Endometrial microvascular endothelial cells (primary cell): ENCODE measurements at regions not wholly inside any gene's neighbourhood (a gene's known extent, or its start where the extent isn't known, plus 50 kb on each side); places are given as distances from the start of the nearest gene placed in this dataset.

Experiments
- in situ Hi-C: cut with HindIII; loops from 2 replicates; pipeline ENCODE4 v1.10.0; 2017; ENCODE audit warnings: low sequenced_read_pairs, low pct_unique_long_range_greater_than_20kb; ENCODE audit errors: inconsistent ontology term

GRCh38 chr7:94249631-94250030, 145.1 kb upstream of the COL1A2 start:
- in situ Hi-C loops: no loop called here

DNA sequence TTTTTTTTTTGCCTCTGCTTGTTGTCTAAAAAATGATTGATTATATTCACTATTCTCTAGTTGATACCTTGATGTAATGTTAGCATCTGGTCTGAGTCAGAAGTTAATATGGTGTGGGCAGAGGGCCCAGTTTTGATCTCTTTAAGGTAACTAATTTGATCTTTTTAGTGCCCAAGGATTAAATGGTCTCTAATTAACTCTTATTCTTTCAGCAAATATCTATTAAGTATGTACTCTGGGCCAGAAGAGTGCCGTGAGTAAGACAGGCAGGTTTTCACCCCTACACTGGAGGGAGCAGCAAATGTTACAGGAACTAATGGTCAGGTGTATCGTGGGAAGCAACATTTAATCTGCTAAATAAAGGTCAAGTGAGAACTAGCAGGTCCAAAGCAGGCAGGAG, 144.6 kb upstream of the COL1A2 start:
- in situ Hi-C loops: no loop called here

DNA sequence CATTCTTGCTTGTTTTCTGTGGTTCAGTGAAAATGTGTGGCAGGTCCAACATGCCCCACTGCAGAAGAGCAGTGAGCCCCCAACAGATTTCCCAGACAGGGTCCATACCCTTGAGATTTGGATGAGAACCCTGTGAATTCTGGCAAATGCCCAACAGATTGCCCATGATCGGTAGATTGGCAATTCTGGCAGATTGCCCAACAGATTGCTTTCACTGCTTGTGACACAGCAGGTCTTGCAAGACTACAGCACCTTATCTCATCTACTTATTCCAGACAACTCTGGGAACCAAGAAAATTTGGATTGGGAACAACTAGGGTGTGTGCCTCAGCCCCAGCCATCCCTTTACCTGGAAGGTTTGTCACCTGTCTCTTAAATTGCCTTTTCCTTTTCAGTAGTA, 143.7 kb upstream of the COL1A2 start:
- in situ Hi-C loops: no loop called here

DNA sequence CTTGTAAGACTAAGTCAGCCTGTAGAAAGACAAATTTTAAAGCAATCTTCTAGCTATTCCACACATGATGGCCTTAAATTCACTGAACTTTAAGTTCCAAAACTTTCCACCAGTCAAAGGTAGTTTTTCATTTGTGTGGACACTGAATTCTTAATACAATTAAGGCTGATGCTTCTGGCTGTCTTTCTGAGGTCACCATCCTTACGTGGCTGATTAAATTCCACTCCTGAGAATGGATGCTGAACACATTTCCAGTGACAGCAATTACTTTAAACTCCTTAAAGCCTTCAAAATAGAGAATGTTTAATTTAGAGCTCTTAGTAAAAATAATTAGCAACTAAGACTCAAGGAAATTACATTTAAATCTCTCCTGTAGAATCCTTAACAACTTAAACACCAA, 142.6 kb upstream of the COL1A2 start:
- in situ Hi-C loops: no loop called here

DNA sequence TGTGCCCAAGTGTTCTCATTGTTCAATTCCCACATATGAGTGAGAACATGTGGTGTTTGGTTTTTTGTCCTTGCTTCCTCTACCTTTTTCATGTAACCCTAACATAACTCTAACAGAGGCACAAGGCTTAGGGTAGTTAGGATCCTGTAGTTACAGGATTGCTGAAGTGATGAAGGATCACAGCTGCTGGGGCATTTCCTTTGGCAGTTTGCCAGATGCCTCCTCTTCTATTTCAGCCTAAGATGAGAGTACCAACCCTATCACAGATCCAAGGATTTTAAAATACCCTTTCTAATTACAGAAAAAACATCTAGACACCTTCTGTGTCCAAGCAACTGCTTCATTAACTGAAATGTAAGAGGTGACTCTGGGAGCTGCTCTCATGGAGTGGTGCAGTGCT, 141.7 kb upstream of the COL1A2 start:
- in situ Hi-C loops: no loop called here

- in situ Hi-C loops: no loop called here
Measured at GRCh38 chr7:94253686-94254085, 141.0 kb upstream of the COL1A2 start.

- in situ Hi-C loops: no loop called here
Measured at GRCh38 chr7:94258418-94259300, 136.0 kb upstream of the COL1A2 start.

DNA sequence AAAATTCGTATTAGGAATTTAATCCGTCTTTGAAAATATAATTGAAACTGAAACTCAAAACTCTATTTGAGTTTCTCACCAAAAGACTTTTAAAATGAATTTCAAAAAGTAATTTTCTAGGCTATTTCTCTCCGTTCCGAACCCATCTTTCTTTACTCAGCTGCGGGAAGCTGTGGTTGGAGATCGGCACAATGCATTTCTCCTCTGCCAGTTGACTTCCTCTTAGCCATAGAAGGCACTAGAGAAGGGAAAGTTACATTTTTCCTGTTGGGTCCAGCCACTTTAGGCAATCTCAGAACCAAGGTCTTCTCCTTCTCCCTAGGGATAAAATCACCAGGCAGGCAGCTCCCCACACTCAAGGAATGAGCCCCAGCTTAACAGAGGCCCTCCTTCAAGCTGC, 133.6 kb upstream of the COL1A2 start:
- in situ Hi-C loops: no loop called here

DNA sequence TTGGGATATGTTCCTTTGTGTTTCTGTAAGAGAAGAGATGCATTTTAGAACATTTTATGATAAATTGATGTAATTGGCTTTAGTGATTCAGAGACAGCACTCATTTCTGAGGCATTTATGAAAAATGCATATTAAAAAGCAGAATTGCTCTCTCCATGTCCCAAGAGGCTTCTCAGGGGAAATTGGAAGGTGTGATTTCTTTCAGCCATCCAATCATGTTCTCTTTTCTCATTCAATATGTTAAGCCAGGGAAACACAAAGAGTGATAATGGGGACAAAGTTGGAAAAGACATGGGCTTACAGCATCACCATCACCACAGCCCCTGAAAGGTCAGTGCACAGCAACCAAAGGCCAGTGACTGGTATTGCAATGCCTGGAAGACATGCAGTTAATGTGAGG, 129.9 kb upstream of the COL1A2 start:
- in situ Hi-C loops: no loop called here

DNA sequence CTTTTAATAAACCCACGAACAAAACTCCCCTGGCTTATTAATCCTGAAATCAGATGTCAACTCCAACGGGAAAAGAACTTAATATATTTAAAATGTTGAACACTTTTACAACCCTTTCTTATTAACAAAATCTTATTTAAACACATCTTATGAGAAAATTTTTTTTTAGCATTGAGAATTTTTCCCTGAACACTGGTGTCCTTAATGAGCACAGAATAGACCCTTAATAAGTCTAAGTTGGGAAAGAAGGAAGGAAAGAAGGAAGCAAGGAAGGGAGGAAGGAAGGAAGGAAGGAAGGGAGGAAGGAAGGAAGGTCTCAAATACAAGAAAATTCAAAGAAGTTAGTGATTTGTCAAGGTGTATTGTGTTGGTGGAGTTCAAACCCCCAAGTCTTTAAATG, 129.2 kb upstream of the COL1A2 start:
- in situ Hi-C loops: no loop called here

- in situ Hi-C loops: no loop called here
Measured at GRCh38 chr7:94266238-94266644, 128.5 kb upstream of the COL1A2 start.

GRCh38 chr7:94270772-94271171, 123.9 kb upstream of the COL1A2 start:
- in situ Hi-C loops: no loop called here

GRCh38 chr7:94272821-94273583, 121.7 kb upstream of the COL1A2 start:
- in situ Hi-C loops: no loop called here

GRCh38 chr7:94274828-94275227, 119.9 kb upstream of the COL1A2 start:
- in situ Hi-C loops: no loop called here

DNA sequence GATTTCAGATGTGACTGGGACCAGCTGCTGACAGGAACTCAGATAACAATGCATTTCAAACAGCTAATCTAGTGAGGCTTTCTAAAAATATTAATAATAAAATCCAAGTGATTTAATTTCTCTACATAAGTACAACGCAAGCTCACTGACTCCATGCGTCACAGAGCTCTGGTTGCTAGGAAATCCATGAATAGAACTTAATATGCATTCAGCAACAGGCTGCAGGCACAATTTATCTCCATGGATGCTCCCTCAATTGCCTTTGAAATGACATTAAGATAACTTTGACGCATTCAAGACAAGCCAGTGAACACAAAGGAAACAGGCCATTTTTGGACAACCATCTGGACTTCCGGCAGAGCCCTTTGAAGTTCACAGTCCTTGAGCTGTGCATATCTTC, 118.7 kb upstream of the COL1A2 start:
- in situ Hi-C loops: no loop called here

- in situ Hi-C loops: no loop called here
Measured at GRCh38 chr7:94276795-94277194, 117.9 kb upstream of the COL1A2 start.

GRCh38 chr7:94277236-94277635, 117.5 kb upstream of the COL1A2 start:
- in situ Hi-C loops: no loop called here

DNA sequence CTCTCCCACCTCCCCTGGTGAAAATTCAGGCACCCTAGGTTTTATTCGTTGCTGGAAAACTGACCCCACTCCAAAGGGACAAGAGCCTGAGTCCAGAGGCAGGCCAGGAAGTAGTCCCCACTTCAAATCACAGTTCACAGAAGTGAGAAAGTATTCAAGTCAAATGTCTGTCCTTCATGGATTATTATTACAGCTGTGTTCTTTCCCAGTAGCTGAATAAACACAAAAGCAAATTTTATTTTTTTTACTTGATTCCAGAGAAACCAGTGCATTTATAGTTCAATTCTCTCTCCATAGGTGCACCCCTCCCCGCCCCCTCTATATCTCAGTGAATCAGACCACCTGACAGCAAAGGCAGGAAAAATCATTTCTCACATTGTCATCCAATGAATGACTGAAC, 113.8 kb upstream of the COL1A2 start:
- in situ Hi-C loops: no loop called here

- in situ Hi-C loops: no loop called here
Measured at GRCh38 chr7:94284104-94284503, 110.6 kb upstream of the COL1A2 start.

GRCh38 chr7:94286111-94286510, 108.6 kb upstream of the COL1A2 start:
- in situ Hi-C loops: no loop called here
